Loucy (cell line): ENCODE measurements at regions not wholly inside any gene's neighbourhood (a gene's known extent, or its start where the extent isn't known, plus 50 kb on each side); places are given as distances from the start of the nearest gene placed in this dataset.

Source experiments
- H2AFZ ChIP-seq: fragments of 200-600 bp; sonication (generic); 2 replicates; pipeline ENCODE4 v1.6.0; 2016; ENCODE audit warnings: antibody characterized with exemption, mild to moderate bottlenecking, low read length, moderate library complexity
- H3F3A ChIP-seq: fragments of 200-600 bp; 2 replicates; pipeline ENCODE4 v1.6.0; 2016; ENCODE audit warnings: antibody characterized with exemption, low read depth, mild to moderate bottlenecking
- H3K27me3 ChIP-seq: fragments of 200-600 bp; sonication (generic); 2 replicates; pipeline ENCODE4 v1.6.1; 2014; ENCODE audit warnings: low read length, mild to moderate bottlenecking; ENCODE audit not compliant: insufficient read depth, poor library complexity, severe bottlenecking
- H3K36me3 ChIP-seq: fragments of 200-600 bp; sonication (generic); 2 replicates; pipeline ENCODE4 v1.6.1; 2016; ENCODE audit warnings: low read length; ENCODE audit not compliant: insufficient read depth
- H3K4me1 ChIP-seq: fragments of 200-600 bp; sonication (generic); 2 replicates; pipeline ENCODE4 v1.5.1; 2014; ENCODE audit warnings: low read length, mild to moderate bottlenecking; ENCODE audit not compliant: insufficient read depth, poor library complexity, severe bottlenecking
- H3K4me2 ChIP-seq: fragments of 200-600 bp; sonication (generic); 2 replicates; pipeline ENCODE4 v1.6.0; 2014; ENCODE audit warnings: antibody characterized with exemption, low read length, low read depth, mild to moderate bottlenecking; ENCODE audit not compliant: poor library complexity, severe bottlenecking
- H3K4me3 ChIP-seq: fragments of 200-600 bp; sonication (generic); 2 replicates; pipeline ENCODE4 v1.5.1; 2014; ENCODE audit warnings: low read length, mild to moderate bottlenecking, mixed read lengths; ENCODE audit not compliant: poor library complexity, severe bottlenecking
- H3K79me2 ChIP-seq: fragments of 200-600 bp; sonication (generic); 2 replicates; pipeline ENCODE4 v1.6.1; 2014; ENCODE audit warnings: low read length; ENCODE audit not compliant: insufficient read depth
- H3K9ac ChIP-seq: fragments of 200-600 bp; sonication (generic); 2 replicates; pipeline ENCODE4 v1.6.0; 2014; ENCODE audit warnings: mild to moderate bottlenecking, low read depth, low read length, moderate library complexity; ENCODE audit not compliant: poor library complexity, severe bottlenecking
- H3K9me2 ChIP-seq: fragments of 200-600 bp; sonication (generic); replicated peaks from 2 replicates; pipeline ENCODE4 v1.6.1; 2016; ENCODE audit warnings: low read depth, low read length, mixed read lengths
- H3K9me3 ChIP-seq: fragments of 200-600 bp; sonication (generic); 2 replicates; pipeline ENCODE4 v1.6.1; 2014; ENCODE audit warnings: mild to moderate bottlenecking, antibody characterized with exemption, low read length, low read depth; ENCODE audit not compliant: insufficient read depth
- H4K20me1 ChIP-seq: fragments of 200-600 bp; sonication (generic); 2 replicates; pipeline ENCODE4 v1.6.0; 2014; ENCODE audit warnings: antibody characterized with exemption, low read length, mild to moderate bottlenecking; ENCODE audit not compliant: insufficient read depth, poor library complexity, severe bottlenecking
- CTCF ChIP-seq: fragments of 200-600 bp; sonication (generic); conservative IDR thresholded peaks from 2 replicates; pipeline ENCODE4 v1.5.1; 2014; ENCODE audit warnings: mild to moderate bottlenecking, antibody characterized with exemption, low read length
- EZH2phosphoT487 ChIP-seq: fragments of 200-600 bp; IDR thresholded peaks from 2 replicates; pipeline ENCODE4 v1.6.1; 2018; ENCODE audit warnings: antibody characterized with exemption, mild to moderate bottlenecking, moderate library complexity, borderline replicate concordance

- Histone ChIP-seq H3K9me3 (no peaks in the 10 kb centered on the region), H3K9ac (no peak overlapping the region), H3K4me2 (no peak overlapping the region), H3K36me3 (no peaks in the 10 kb centered on the region), H3K4me1 (peaks cover 9% of the 10 kb centered on the region), H3K79me2 (no peaks in the 10 kb centered on the region), H4K20me1 (no peaks in the 10 kb centered on the region), H3K9me2 (no peaks in the 10 kb centered on the region), H3K4me3 (no peak overlapping the region), H3F3A (no peaks in the 10 kb centered on the region), H3K27me3 (no peaks in the 10 kb centered on the region), H2AFZ (no peak overlapping the region)
- no peak for TF ChIP-seq EZH2phosphoT487
- no peak for TF ChIP-seq CTCF
These were observed 102.0 kb upstream of the CCDC80 start for GRCh38 chr3:112742934-112743333.

- H3K9me3 ChIP-seq = no peaks in the 10 kb centered on the region
- H3K4me2 ChIP-seq = no peak overlapping the region
- no peaks in the 10 kb centered on the region for H3K36me3 ChIP-seq
- H3K9ac ChIP-seq = no peak overlapping the region
- no peaks in the 10 kb centered on the region for H3K9me2 ChIP-seq
- H3K79me2 ChIP-seq = no peaks in the 10 kb centered on the region
- peaks cover 9% of the 10 kb centered on the region for H3K4me1 ChIP-seq
- H3K4me3 ChIP-seq = no peak overlapping the region
- H3K27me3 ChIP-seq = no peaks in the 10 kb centered on the region
- TF ChIP-seq EZH2phosphoT487 (no peak), CTCF (no peak)
- H3F3A ChIP-seq = no peaks in the 10 kb centered on the region
- H4K20me1 ChIP-seq = no peaks in the 10 kb centered on the region
- H2AFZ ChIP-seq = no peak overlapping the region
These were observed 101.0 kb upstream of the CCDC80 start for GRCh38 chr3:112741983-112742382.

- H3K27me3 ChIP-seq = no peaks in the 10 kb centered on the region
- no peaks in the 10 kb centered on the region for H3K9me2 ChIP-seq
- H3K79me2 ChIP-seq = no peaks in the 10 kb centered on the region
- no peaks in the 10 kb centered on the region for H3K36me3 ChIP-seq
- no peaks in the 10 kb centered on the region for H4K20me1 ChIP-seq
- no peak for TF ChIP-seq CTCF
- TF ChIP-seq EZH2phosphoT487 = no peak
- no peak overlapping the region for H2AFZ ChIP-seq
- no peak overlapping the region for H3K4me2 ChIP-seq
- H3K9me3 ChIP-seq = no peaks in the 10 kb centered on the region
- H3F3A ChIP-seq = no peaks in the 10 kb centered on the region
- peaks cover 9% of the 10 kb centered on the region for H3K4me1 ChIP-seq
- no peak overlapping the region for H3K4me3 ChIP-seq
- no peak overlapping the region for H3K9ac ChIP-seq
These were observed 99.9 kb upstream of the CCDC80 start for GRCh38 chr3:112740835-112741234.
